ENCODE measurements at regions not wholly inside any gene's neighbourhood (a gene's known extent, or its start where the extent isn't known, plus 50 kb on each side); places are given as distances from the start of the nearest gene placed in this dataset.

DNA sequence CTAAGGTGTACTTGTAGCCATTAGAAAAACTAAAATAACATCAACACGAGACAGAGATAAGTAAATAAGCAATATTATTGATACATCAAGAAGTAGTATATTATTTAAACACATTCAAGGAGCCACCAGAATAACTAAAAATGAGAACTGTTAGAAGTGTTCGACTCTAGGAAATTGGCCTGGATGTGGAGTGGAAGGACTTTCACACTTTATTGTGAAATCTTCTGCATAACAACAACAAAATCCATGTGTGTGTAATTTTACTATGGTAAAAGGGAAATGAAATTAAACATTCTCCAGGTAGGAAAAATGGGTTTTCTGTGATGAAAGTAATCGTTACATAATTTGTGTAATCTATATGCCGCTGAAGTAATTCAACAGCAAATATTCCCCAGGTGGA lies 96.3 kb upstream of the RNF152 start:
- no peak overlapping the region for H3K4me3 ChIP-seq (ENCODE audit: low read length)
- TF ChIP-seq, protein P1, sequence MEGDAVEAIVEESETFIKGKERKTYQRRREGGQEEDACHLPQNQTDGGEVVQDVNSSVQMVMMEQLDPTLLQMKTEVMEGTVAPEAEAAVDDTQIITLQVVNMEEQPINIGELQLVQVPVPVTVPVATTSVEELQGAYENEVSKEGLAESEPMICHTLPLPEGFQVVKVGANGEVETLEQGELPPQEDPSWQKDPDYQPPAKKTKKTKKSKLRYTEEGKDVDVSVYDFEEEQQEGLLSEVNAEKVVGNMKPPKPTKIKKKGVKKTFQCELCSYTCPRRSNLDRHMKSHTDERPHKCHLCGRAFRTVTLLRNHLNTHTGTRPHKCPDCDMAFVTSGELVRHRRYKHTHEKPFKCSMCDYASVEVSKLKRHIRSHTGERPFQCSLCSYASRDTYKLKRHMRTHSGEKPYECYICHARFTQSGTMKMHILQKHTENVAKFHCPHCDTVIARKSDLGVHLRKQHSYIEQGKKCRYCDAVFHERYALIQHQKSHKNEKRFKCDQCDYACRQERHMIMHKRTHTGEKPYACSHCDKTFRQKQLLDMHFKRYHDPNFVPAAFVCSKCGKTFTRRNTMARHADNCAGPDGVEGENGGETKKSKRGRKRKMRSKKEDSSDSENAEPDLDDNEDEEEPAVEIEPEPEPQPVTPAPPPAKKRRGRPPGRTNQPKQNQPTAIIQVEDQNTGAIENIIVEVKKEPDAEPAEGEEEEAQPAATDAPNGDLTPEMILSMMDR (conservative IDR thresholded peaks at IDR 0.05; ENCODE audit: low read length) = no peak
- DNase-seq (ENCODE audit: low read depth) = no peak

DNA sequence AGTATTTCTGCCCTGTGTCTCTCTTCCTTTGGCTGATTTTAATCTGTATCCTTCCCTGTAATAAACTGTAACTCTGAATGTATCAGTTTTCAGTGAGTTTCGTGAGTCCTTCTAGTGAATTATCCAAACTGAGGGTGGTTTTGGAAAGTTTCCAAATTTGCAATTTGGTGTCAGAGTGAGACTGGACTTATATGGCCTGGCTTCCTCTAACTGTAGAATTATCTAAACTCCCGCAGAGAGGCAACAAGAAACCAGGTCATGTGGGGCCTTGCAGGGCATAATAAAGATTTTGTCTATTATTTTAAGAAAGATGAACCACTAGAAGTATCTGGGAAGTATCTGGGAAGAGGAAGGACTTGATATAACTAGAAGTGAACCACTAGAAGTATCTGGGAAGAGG lies 95.3 kb upstream of the RNF152 start:
- H3K4me3 ChIP-seq (ENCODE audit: low read length) = no peak overlapping the region
- no peak for DNase-seq (ENCODE audit: low read depth)
- TF ChIP-seq, protein P1 (conservative IDR thresholded peaks at IDR 0.05; ENCODE audit: low read length) = no peak

DNA sequence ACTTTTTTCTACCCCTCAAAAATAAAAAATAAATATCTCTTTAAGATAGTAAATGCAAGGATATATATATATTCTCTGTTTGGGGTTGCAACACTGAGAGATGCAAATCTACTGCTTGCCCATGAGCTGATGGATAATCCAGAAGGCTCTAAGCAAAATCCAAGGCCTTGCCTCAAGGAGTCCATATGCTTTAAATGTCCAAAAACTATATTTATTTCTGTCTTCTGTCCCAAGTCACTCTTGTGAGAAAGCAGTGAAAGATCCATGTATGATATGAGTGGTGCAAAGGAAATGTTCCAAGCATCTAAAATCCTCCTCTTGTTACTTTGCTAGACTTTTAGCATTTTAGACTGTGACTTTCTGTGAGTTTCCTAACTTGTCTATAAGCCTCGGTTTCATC lies 92.9 kb upstream of the RNF152 start:
- no peak for DNase-seq (ENCODE audit: low read depth)
- TF ChIP-seq, protein P1 (conservative IDR thresholded peaks at IDR 0.05; ENCODE audit: low read length) = no peak
- no peak overlapping the region for H3K4me3 ChIP-seq (ENCODE audit: low read length)

DNA sequence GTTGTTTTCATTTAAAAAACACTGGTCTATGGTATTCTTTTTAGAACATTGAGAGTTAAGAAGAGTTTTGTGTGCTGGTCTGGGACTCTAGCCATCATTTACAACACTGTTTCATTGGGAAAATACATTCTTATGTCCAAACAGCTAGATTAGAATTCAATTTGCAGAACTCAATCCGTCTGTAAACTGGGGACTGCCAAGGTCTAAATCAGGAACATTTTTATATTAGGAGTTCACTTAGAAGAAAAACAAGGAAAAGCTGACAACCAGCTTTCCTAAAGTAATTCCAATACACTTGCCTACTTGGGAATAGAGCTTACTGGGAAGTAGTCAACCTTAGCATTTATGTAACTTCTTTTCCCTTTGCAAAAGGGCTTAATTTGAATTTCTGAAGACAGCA lies 91.5 kb upstream of the RNF152 start:
- TF ChIP-seq, protein P1 (conservative IDR thresholded peaks at IDR 0.05; ENCODE audit: low read length) = no peak
- peak; percentile 17 for DNase-seq (ENCODE audit: low read depth)
- H3K4me3 ChIP-seq (ENCODE audit: low read length) = no peak overlapping the region

DNA sequence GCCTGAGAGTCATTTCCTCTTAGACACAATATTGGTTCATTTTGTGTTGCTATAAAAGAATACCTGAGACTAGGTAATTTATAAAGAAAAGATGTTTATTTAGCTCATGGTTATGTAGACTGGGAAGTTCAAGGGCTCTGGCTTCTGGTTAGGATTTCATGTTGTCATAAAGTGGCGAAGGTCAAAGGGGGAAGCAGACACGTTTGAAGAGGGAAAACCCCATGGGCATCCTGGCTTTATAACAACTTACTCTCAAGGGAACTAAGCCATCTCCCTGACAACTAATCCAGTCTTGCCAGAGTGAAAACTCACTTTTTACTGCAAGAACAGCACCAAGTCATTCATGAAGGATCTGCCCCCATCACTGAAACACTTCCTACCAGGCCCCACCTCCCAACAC lies 89.7 kb upstream of the RNF152 start:
- no peak for DNase-seq (ENCODE audit: low read depth)
- TF ChIP-seq, protein P1 (conservative IDR thresholded peaks at IDR 0.05; ENCODE audit: low read length) = no peak
- no peak overlapping the region for H3K4me3 ChIP-seq (ENCODE audit: low read length)

DNA sequence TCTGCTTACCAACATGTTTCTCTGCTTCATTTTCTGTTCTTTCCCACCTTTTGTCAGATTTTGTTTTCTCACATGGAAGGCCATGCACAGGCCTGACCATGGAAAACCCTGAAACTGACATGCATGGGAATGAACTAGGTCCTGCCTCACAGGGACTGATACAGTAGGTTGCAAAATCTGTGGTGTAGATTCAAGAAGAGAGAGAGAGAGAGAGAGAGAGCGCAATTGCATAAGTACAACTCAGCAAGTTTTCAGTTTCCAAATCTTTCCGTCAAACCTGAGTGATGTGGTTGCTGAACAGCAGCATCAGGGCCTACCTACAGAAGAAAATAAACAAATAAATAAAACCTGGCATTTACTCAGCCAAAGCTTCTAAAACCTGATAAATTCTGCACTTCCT lies 87.5 kb upstream of the RNF152 start:
- TF ChIP-seq, protein P1 (conservative IDR thresholded peaks at IDR 0.05; ENCODE audit: low read length) = no peak
- DNase-seq (ENCODE audit: low read depth) = peak; percentile 35

DNA sequence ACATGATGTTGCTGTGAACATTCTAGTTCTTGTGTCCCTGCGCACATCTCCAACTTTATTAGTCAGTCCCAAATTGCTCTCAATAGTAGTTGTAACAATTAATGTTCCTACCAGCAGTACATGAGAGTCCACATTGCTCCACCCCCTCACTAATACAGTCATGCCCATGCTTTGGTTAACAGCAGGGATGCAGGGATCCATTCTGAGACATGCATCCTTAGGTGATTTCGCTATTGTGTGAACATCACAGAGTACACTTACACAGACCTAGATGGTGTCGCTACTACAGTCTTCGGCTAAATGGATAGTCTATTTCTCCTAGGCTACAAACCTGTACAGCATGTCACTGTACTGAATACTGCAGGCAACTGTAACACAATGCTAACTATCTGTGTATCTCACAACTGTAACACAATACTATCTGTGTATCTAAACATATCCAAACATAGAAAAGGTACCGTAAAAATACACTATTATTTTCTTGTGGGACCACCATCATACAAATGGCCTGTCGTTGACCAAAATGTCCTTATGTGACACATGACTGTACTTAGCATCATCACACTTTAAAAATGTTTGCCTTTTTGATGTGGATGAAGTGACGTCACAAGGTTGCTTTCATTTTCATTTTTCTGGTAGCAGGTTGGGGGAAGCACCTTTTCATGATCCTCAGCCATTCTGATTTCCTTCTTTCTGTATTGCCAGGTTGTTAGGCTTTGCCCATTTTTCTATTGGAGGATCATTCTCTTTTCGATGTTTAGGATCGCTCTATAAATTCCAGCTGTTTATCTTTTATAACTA lies 82.9 kb upstream of the RNF152 start:
- DNase-seq (ENCODE audit: low read depth) = no peak
- TF ChIP-seq, protein P1 (conservative IDR thresholded peaks at IDR 0.05; ENCODE audit: low read length) = no peak
- H3K4me3 ChIP-seq (ENCODE audit: low read length) = no peak overlapping the region

More for the DNA sequence above, 87.5 kb upstream of the RNF152 start:
- no peak overlapping the region for H3K4me3 ChIP-seq (ENCODE audit: low read length)
